ENCODE measurements at regions not wholly inside any gene's neighbourhood (a gene's known extent, or its start where the extent isn't known, plus 50 kb on each side); places are given as distances from the start of the nearest gene placed in this dataset.

GRCh38 chr13:23987331-23987894, 90.1 kb upstream of the C1QTNF9B start:
- TF ChIP-seq CTCF (IDR thresholded peaks at IDR 0.05; ENCODE audit: low read depth, low read length, poor library complexity, severe bottlenecking) = no peak
- no peak for TF ChIP-seq EZH2phosphoT487 (IDR thresholded peaks at IDR 0.05; ENCODE audit: borderline replicate concordance, low read length)
